PFSK-1 (cell line): ENCODE measurements at regions not wholly inside any gene's neighbourhood (a gene's known extent, or its start where the extent isn't known, plus 50 kb on each side); places are given as distances from the start of the nearest gene placed in this dataset.

ENCODE experiments used
- FOXP2 ChIP-seq: optimal IDR thresholded peaks from 2 replicates; pipeline ENCODE3; 2011; ENCODE audit warnings: borderline replicate concordance, control low read depth, inconsistent platforms; ENCODE audit not compliant: insufficient read depth; ENCODE audit errors: extremely low read length, extremely low read depth
- POLR2AphosphoS5 ChIP-seq: IDR thresholded peaks from 2 replicates; pipeline ENCODE4 v1.6.1; 2012; ENCODE audit warnings: low read depth, mild to moderate bottlenecking, control low read depth, low read length, moderate library complexity
- SIN3A ChIP-seq: IDR thresholded peaks from 2 replicates; pipeline ENCODE4 v1.6.1; 2012; ENCODE audit warnings: mild to moderate bottlenecking, low read length, moderate library complexity, borderline replicate concordance; ENCODE audit not compliant: insufficient read depth
- TAF1 ChIP-seq: IDR thresholded peaks from 2 replicates; pipeline ENCODE4 v1.6.1; 2012; ENCODE audit warnings: low read length, control low read depth, borderline replicate concordance; ENCODE audit not compliant: insufficient read depth
- TF ChIP-seq, protein P1 (sequence below), 2 experiments: IDR thresholded peaks; 2 replicates each; pipeline versions ENCODE4 v1.6.1 to v1.8.0; 2011 to 2012; ENCODE audit warnings: low read depth in 2 of 2, low read length in 2 of 2, control low read depth in 1 of 2, inconsistent platforms in 1 of 2, mild to moderate bottlenecking in 1 of 2, moderate library complexity in 1 of 2; ENCODE audit not compliant: insufficient read depth in 1 of 2

DNA sequence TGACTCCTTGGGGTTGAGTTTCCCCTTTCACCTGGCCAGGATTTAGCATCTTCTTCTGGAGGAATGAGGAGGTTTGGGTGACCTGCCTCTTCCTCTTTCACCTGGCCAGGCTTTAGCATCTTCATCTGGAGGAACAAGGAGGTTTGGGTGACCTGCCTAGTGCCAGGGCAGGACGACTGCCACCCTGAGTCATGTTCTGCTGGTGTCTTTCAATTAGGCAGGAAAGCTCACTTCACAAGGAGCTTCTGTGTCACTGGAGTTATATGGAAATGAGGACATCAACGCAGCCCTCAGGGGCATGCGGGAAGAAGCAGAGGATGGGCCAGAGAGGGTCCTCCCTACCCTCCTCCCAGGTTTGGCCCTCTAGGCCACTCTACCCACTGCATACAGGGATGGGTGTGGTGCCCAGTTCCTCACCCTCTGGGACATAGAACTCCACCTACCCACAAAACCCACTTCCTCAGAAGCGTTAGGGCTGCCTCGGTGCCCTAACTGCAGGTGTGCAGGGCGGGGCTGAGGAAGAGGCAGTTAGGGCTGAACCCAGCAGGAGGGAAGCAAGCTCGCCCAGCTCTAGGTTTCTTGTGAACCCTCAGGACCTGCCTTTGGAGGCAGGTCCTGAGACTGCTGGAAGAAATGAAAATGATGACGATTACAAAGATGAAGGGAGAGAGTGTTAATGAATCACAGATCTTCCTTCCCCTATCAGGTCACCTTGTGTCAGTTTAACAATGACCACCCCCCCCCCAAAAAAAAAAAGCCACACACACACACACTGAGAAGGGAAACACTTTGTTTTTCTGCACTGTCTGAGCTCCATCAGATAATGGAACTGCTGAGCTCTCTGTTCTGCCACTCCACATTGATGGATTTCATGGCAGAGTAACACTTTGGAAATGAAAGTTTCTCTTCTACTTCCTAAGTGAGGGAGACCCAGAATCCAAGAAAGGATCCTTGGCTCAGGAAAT, 71.0 kb downstream of the ARL4C start:
- TF ChIP-seq FOXP2 (no peak), TAF1 (no peak), POLR2AphosphoS5 (no peak)
- TF ChIP-seq, protein P1, sequence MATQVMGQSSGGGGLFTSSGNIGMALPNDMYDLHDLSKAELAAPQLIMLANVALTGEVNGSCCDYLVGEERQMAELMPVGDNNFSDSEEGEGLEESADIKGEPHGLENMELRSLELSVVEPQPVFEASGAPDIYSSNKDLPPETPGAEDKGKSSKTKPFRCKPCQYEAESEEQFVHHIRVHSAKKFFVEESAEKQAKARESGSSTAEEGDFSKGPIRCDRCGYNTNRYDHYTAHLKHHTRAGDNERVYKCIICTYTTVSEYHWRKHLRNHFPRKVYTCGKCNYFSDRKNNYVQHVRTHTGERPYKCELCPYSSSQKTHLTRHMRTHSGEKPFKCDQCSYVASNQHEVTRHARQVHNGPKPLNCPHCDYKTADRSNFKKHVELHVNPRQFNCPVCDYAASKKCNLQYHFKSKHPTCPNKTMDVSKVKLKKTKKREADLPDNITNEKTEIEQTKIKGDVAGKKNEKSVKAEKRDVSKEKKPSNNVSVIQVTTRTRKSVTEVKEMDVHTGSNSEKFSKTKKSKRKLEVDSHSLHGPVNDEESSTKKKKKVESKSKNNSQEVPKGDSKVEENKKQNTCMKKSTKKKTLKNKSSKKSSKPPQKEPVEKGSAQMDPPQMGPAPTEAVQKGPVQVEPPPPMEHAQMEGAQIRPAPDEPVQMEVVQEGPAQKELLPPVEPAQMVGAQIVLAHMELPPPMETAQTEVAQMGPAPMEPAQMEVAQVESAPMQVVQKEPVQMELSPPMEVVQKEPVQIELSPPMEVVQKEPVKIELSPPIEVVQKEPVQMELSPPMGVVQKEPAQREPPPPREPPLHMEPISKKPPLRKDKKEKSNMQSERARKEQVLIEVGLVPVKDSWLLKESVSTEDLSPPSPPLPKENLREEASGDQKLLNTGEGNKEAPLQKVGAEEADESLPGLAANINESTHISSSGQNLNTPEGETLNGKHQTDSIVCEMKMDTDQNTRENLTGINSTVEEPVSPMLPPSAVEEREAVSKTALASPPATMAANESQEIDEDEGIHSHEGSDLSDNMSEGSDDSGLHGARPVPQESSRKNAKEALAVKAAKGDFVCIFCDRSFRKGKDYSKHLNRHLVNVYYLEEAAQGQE (IDR thresholded peaks at IDR 0.05; ENCODE audit: insufficient read depth in 1 of 2, low read depth in 2 of 2, low read length in 2 of 2): no peak

DNA sequence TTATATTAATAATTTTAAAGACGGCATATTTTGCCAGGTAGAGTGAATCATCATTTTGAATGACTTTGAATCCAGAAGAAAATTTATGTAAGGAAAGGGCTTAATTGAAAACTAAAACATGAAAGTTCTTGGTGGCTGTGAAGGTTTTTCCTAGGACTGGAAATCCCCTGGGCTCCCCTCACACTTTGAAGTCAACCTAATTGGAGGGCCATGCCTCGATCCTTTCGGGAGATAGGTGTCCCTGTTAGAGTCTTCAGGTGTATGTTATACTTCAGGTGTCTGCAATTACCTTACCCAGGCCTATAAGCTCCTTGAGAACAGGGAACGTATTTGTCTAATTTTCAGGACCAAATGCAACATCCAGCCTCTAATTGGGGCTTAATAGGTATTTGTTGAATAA, 73.0 kb downstream of the ARL4C start:
- TF ChIP-seq, protein P1 (IDR thresholded peaks at IDR 0.05; ENCODE audit: insufficient read depth in 1 of 2, low read depth in 2 of 2, low read length in 2 of 2): no peak
- TF ChIP-seq SIN3A (no peak), POLR2AphosphoS5 (no peak), TAF1 (no peak)

DNA sequence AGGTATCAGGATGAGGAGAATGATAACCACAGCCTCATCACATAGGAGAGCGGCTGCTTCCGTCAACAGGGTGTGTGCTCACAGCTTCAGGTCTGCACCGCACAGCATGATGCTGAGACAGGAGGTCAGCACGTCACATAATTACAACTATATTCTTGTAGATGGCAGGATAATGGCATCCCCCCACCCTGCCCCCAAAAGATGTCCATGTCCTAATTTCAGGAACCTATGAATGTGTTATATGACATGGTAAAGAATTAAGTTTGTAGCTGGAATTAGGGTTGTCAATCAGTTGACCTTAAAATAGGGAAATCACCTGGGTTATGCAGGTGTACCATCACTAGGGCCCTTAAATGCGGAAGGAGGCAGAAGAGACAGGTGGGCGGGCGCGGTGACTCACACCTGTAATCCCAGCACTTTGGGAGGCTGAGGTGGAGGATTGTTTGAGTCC, 73.9 kb downstream of the ARL4C start:
- TF ChIP-seq FOXP2: no peak
- TF ChIP-seq, protein P1 (IDR thresholded peaks at IDR 0.05; ENCODE audit: insufficient read depth in 1 of 2, low read depth in 2 of 2, low read length in 2 of 2): no peak
- no peak for TF ChIP-seq SIN3A
- no peak for TF ChIP-seq POLR2AphosphoS5
- TF ChIP-seq TAF1: no peak

DNA sequence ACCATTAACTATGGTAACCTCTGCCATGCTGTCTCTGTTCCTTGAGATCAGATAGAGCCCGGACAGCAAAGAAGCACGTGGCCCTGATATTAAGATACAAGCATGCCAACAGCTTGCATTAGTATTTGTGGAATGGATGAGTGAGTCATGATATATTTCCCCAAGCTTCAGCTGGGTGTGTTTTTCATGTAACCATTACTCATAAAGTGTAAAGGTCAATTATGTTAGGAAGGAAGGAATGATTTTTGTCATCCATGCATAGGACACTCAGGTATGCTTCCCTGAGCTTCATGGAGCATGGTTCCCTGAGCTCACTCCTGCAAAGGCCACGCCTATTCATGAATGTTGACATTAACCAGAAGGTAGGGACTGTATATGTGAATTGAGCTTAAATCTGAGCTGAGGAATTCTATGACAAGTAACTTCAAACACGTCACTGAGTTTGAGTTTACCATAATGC, 74.6 kb downstream of the ARL4C start:
- TF ChIP-seq FOXP2 (no peak), TAF1 (no peak), POLR2AphosphoS5 (no peak), SIN3A (no peak)
- TF ChIP-seq, protein P1 (IDR thresholded peaks at IDR 0.05; ENCODE audit: insufficient read depth in 1 of 2, low read depth in 2 of 2, low read length in 2 of 2): no peak
